GM13976 (cell line): ENCODE measurements at regions not wholly inside any gene's neighbourhood (a gene's known extent, or its start where the extent isn't known, plus 50 kb on each side); places are given as distances from the start of the nearest gene placed in this dataset.

ENCODE experiments used
- DNase-seq: peaks from one replicate; pipeline ENCODE4 v3.0.0; 2012; ENCODE audit warnings: low spot score
- CTCF ChIP-seq: IDR thresholded peaks from 2 replicates; pipeline ENCODE4 v1.5.1; 2012; ENCODE audit warnings: borderline replicate concordance, mild to moderate bottlenecking; ENCODE audit not compliant: insufficient read depth; ENCODE audit errors: extremely low read depth, missing control alignments, control extremely low read depth
- in situ Hi-C: fragments of 300-500 bp; cut with MboI; formaldehyde crosslinking; loops from one replicate; pipeline ENCODE4 v1.12.0; 2022; ENCODE audit warnings: low sequenced_read_pairs, mixed read lengths, inconsistent platforms; ENCODE audit not compliant: unreplicated experiment

- in situ Hi-C loops: no loop called here
- TF ChIP-seq CTCF: no peak
- no peak for DNase-seq
Measured at GRCh38 chr7:86152926-86153325, 490.8 kb upstream of the GRM3 start.

- TF ChIP-seq CTCF: no peak
- no peak for DNase-seq
- in situ Hi-C loops: no loop called here
Measured at GRCh38 chr7:86149024-86149665, 494.6 kb upstream of the GRM3 start.

GRCh38 chr7:86148501-86148900, 495.2 kb upstream of the GRM3 start:
- no peak for TF ChIP-seq CTCF
- in situ Hi-C loops: no loop called here
- DNase-seq: no peak

GRCh38 chr7:86137343-86137742, 506.4 kb upstream of the GRM3 start:
- no peak for TF ChIP-seq CTCF
- no peak for DNase-seq
- in situ Hi-C loops: no loop called here

- in situ Hi-C loops: no loop called here
- DNase-seq: no peak
- no peak for TF ChIP-seq CTCF
Measured at GRCh38 chr7:86130268-86130667, 513.4 kb upstream of the GRM3 start.

- DNase-seq: no peak
- in situ Hi-C loops: no loop called here
- no peak for TF ChIP-seq CTCF
Measured at GRCh38 chr7:86123476-86123875, 520.2 kb upstream of the GRM3 start.

- no peak for DNase-seq
- in situ Hi-C loops: no loop called here
- TF ChIP-seq CTCF: no peak
Measured at GRCh38 chr7:86094166-86094669, 549.5 kb upstream of the GRM3 start.
